ENCODE measurements at regions not wholly inside any gene's neighbourhood (a gene's known extent, or its start where the extent isn't known, plus 50 kb on each side); places are given as distances from the start of the nearest gene placed in this dataset.
"Not testable (repeated sequence)": the region's sequence is repeated elsewhere in the genome, so short reads cannot be mapped to it uniquely, and the experiment has no call there.

GRCh38 chr6:60737764-60738425 lies 1548.1 kb downstream of the KHDRBS2 start:
- not testable (repeated sequence) for TF ChIP-seq MAX (IDR thresholded peaks at IDR 0.05; ENCODE audit: low read depth, low read length); CTCF (IDR thresholded peaks at IDR 0.05; ENCODE audit: low read depth, low read length); POLR2A (IDR thresholded peaks at IDR 0.05; ENCODE audit: extremely low read depth, insufficient read length)

All from NB4 (cell line).